T-helper 1 cell treated with Interleukin-12 subunit alpha and Interleukin-12 subunit beta and Interleukin-4 antibody, amounts not matched to agents 30 μg/mL and 1 μg/mL, for 36 hours (primary cell): ENCODE measurements at regions not wholly inside any gene's neighbourhood (a gene's known extent, or its start where the extent isn't known, plus 50 kb on each side); places are given as distances from the start of the nearest gene placed in this dataset.

Experiments
- H3K27ac Mint-ChIP-seq: one replicate; pipeline ENCODE4 v1.8.0; 2021; ENCODE audit warnings: mild to moderate bottlenecking, mixed read lengths
- H3K27me3 Mint-ChIP-seq: one replicate; pipeline ENCODE4 v1.8.0; 2021; ENCODE audit warnings: low read depth, mixed read lengths
- H3K36me3 Mint-ChIP-seq: one replicate; pipeline ENCODE4 v1.8.0; 2021; ENCODE audit warnings: low read depth, mixed read lengths
- H3K4me1 Mint-ChIP-seq: one replicate; pipeline ENCODE4 v1.8.0; 2021; ENCODE audit warnings: low read depth, mixed read lengths
- H3K4me3 Mint-ChIP-seq: one replicate; pipeline ENCODE4 v1.8.0; 2021; ENCODE audit warnings: mild to moderate bottlenecking, moderate library complexity, mixed read lengths
- H3K9me3 Mint-ChIP-seq: one replicate; pipeline ENCODE4 v1.8.0; 2021; ENCODE audit warnings: mixed read lengths

- Mint-ChIP-seq H3K4me3 (no peak overlapping the region), H3K36me3 (peaks cover 3% of the 10 kb centered on the region), H3K27me3 (no peaks in the 10 kb centered on the region), H3K4me1 (peaks cover 21% of the 10 kb centered on the region), H3K27ac (no peak overlapping the region), H3K9me3 (peaks cover 13% of the 10 kb centered on the region)
Measured at GRCh38 chr2:30310371-30310770, 79.0 kb downstream of the LBH start.

DNA sequence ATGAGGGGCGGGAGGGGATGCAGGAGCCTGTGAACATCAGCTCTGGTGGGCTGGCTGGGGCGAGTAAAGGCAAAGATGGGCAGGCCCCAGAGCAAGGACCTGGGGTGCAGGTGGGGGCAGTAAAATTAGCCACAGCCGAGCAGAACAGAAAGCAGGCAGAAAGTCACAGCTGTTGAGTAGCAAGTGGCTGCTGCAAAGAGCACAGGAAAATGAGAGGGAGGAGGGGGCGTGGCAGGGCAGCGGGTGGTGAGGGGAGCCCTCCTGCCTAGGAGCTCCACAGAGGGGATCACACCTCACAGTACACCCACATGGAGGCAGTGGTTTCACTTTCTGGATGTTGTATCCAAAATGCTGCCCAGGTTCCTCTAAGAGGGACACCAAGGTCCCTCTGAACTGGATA lies 79.6 kb downstream of the LBH start:
- H3K27ac Mint-ChIP-seq = no peak overlapping the region

DNA sequence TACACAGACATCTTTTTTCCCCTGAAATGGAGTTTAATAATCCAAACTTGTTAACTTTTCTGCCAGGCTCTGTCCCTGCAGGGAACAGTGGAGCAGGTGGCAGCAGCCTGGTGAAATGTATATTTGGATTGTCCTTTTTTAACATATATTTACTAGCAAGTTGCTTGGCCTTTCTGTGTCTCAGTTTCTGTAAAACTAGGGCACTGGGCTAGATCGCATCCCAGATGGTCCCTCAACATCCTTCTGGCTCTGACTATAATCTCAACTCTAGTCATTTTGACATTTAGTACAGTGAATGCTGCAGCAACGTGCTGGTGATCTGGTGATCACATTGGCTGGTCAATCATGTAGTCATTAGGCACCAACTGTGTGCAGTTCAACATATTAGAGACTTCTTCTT lies 80.4 kb downstream of the LBH start:
- H3K4me1 Mint-ChIP-seq = peaks cover 33% of the 10 kb centered on the region

More for the DNA sequence above, 79.6 kb downstream of the LBH start:
- Mint-ChIP-seq H3K36me3 (peaks cover 3% of the 10 kb centered on the region), H3K27me3 (no peaks in the 10 kb centered on the region), H3K4me3 (no peak overlapping the region), H3K9me3 (peaks cover 13% of the 10 kb centered on the region), H3K4me1 (peaks cover 27% of the 10 kb centered on the region)

GRCh38 chr2:30312916-30313315 lies 81.6 kb downstream of the LBH start:
- H3K9me3 Mint-ChIP-seq = peaks cover 9% of the 10 kb centered on the region
- peaks cover 3% of the 10 kb centered on the region for H3K36me3 Mint-ChIP-seq
- no peak overlapping the region for H3K27ac Mint-ChIP-seq
- no peaks in the 10 kb centered on the region for H3K27me3 Mint-ChIP-seq
- no peak overlapping the region for H3K4me3 Mint-ChIP-seq
- H3K4me1 Mint-ChIP-seq = peaks cover 35% of the 10 kb centered on the region

More for the DNA sequence above, 80.4 kb downstream of the LBH start:
- Mint-ChIP-seq H3K9me3 (peaks cover 11% of the 10 kb centered on the region), H3K27ac (no peak overlapping the region), H3K27me3 (no peaks in the 10 kb centered on the region), H3K4me3 (no peak overlapping the region), H3K36me3 (peaks cover 3% of the 10 kb centered on the region)

DNA sequence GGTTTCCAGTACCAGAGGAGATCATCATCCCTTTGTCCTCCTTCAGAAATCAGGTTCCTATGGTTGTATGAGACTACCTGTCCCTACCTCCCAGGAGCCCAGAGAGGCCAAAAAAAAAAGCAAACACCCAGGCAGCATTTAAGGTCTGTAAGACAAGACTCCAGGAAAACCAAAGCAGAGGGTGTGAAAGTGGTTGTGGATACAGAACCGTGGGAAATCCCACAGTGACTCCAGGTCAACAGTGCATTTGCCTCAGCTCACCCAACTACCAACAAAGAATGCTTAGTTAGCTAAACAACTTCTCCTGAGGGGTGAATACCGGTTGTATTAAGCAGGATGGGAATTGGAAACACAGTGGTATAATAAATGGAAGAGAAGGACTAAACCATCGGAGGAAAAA lies 83.6 kb downstream of the LBH start:
- Mint-ChIP-seq H3K27me3 (no peaks in the 10 kb centered on the region), H3K4me1 (peaks cover 35% of the 10 kb centered on the region), H3K9me3 (peaks cover 21% of the 10 kb centered on the region), H3K36me3 (peaks cover 5% of the 10 kb centered on the region), H3K27ac (peak overlapping the region; percentile 21), H3K4me3 (no peak overlapping the region)

- H3K9me3 Mint-ChIP-seq = peaks cover 21% of the 10 kb centered on the region
- H3K27me3 Mint-ChIP-seq = no peaks in the 10 kb centered on the region
- H3K4me3 Mint-ChIP-seq = peak overlapping the region; percentile 64
- peak overlapping the region; percentile 90 for H3K27ac Mint-ChIP-seq
- H3K36me3 Mint-ChIP-seq = peaks cover 5% of the 10 kb centered on the region
- peaks cover 34% of the 10 kb centered on the region for H3K4me1 Mint-ChIP-seq
Measured at GRCh38 chr2:30315391-30316063, 84.2 kb downstream of the LBH start.

DNA sequence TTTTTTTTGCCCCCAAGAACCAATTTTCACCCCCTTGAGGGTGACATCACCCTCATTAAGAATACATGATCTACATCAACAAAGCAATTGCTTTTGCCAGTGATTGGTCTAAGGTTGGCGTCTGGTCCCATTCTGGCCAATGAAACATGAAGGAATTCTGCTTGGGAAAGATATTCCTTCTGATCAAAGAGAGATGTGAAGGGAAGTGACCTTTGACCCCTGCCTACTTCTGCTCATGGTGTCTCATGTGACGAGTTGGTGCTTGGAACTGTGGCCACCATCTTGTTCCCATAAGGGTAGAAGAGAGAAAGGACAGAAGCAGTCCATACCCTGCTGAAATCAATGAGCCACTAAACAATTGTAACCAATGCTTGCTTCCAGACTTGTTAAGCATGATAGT lies 85.1 kb downstream of the LBH start:
- peaks cover 5% of the 10 kb centered on the region for H3K36me3 Mint-ChIP-seq
- H3K9me3 Mint-ChIP-seq = peaks cover 21% of the 10 kb centered on the region
- peaks cover 28% of the 10 kb centered on the region for H3K4me1 Mint-ChIP-seq
- H3K27me3 Mint-ChIP-seq = no peaks in the 10 kb centered on the region
- H3K27ac Mint-ChIP-seq = peak overlapping the region; percentile 6
- no peak overlapping the region for H3K4me3 Mint-ChIP-seq

- H3K4me1 Mint-ChIP-seq = peaks cover 23% of the 10 kb centered on the region
- H3K36me3 Mint-ChIP-seq = peaks cover 5% of the 10 kb centered on the region
- no peaks in the 10 kb centered on the region for H3K27me3 Mint-ChIP-seq
- H3K4me3 Mint-ChIP-seq = no peak overlapping the region
- no peak overlapping the region for H3K27ac Mint-ChIP-seq
- peaks cover 21% of the 10 kb centered on the region for H3K9me3 Mint-ChIP-seq
Measured at GRCh38 chr2:30318987-30319782, 87.9 kb downstream of the LBH start.

- H3K36me3 Mint-ChIP-seq = peaks cover 2% of the 10 kb centered on the region
- no peak overlapping the region for H3K4me3 Mint-ChIP-seq
- no peaks in the 10 kb centered on the region for H3K27me3 Mint-ChIP-seq
- H3K4me1 Mint-ChIP-seq = peaks cover 8% of the 10 kb centered on the region
- H3K9me3 Mint-ChIP-seq = peaks cover 12% of the 10 kb centered on the region
- H3K27ac Mint-ChIP-seq = no peak overlapping the region
Measured at GRCh38 chr2:30321466-30321865, 90.1 kb downstream of the LBH start.

GRCh38 chr2:30323499-30323898 lies 92.2 kb downstream of the LBH start:
- Mint-ChIP-seq H3K4me3 (no peak overlapping the region), H3K27ac (no peak overlapping the region), H3K4me1 (peaks cover 5% of the 10 kb centered on the region), H3K27me3 (no peaks in the 10 kb centered on the region), H3K36me3 (peaks cover 2% of the 10 kb centered on the region), H3K9me3 (peaks cover 12% of the 10 kb centered on the region)

DNA sequence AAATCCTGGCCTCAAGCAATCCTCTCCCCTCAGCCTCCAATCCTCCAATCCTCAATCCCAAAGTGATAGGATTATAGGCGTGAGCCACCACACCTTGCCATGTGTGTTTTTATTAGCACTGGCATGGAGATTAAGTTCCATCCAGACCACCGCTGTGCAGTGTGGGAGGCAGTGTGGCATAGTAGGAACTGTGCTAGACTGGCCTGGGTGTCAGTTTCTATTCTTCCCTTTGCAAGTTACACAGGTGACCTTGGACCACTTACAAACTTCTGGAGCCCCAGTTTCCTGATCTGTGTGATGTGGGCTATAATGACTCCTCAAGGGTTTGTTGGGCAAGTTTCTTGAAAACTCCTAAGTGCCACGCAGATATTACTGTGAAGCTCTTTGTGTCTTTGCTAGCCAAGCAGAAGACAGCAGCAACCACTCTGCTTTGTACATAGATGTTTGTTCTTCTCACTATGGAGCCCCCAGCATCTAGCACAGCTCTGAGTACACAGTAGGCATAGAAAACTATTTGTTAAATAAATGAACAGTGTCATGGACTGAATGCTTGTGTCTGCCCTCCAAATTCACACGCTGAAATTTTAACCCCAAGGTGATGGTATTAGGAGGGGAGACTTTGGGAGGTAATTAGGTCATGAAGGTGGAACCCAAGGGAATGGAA lies 93.0 kb downstream of the LBH start:
- H3K36me3 Mint-ChIP-seq = no peaks in the 10 kb centered on the region
- H3K4me1 Mint-ChIP-seq = peaks cover 5% of the 10 kb centered on the region
- no peak overlapping the region for H3K4me3 Mint-ChIP-seq
- H3K9me3 Mint-ChIP-seq = peaks cover 6% of the 10 kb centered on the region
- no peaks in the 10 kb centered on the region for H3K27me3 Mint-ChIP-seq
- no peak overlapping the region for H3K27ac Mint-ChIP-seq

GRCh38 chr2:30325600-30326328 lies 94.4 kb downstream of the LBH start:
- H3K27me3 Mint-ChIP-seq = no peaks in the 10 kb centered on the region
- H3K4me3 Mint-ChIP-seq = no peak overlapping the region
- no peaks in the 10 kb centered on the region for H3K9me3 Mint-ChIP-seq
- H3K36me3 Mint-ChIP-seq = no peaks in the 10 kb centered on the region
- H3K27ac Mint-ChIP-seq = peak overlapping the region; percentile 23
- peaks cover 8% of the 10 kb centered on the region for H3K4me1 Mint-ChIP-seq

GRCh38 chr2:30326497-30326896 lies 95.2 kb downstream of the LBH start:
- H3K4me1 Mint-ChIP-seq = peaks cover 8% of the 10 kb centered on the region

GRCh38 chr2:30331038-30331437 lies 99.7 kb downstream of the LBH start:
- no peaks in the 10 kb centered on the region for H3K9me3 Mint-ChIP-seq
- peaks cover 43% of the 10 kb centered on the region for H3K4me1 Mint-ChIP-seq

More at GRCh38 chr2:30326497-30326896, 95.2 kb downstream of the LBH start:
- H3K36me3 Mint-ChIP-seq = no peaks in the 10 kb centered on the region
- no peak overlapping the region for H3K4me3 Mint-ChIP-seq
- no peaks in the 10 kb centered on the region for H3K27me3 Mint-ChIP-seq
- H3K9me3 Mint-ChIP-seq = no peaks in the 10 kb centered on the region
- H3K27ac Mint-ChIP-seq = no peak overlapping the region

More at GRCh38 chr2:30331038-30331437, 99.7 kb downstream of the LBH start:
- Mint-ChIP-seq H3K27ac (no peak overlapping the region), H3K4me3 (no peak overlapping the region), H3K27me3 (no peaks in the 10 kb centered on the region), H3K36me3 (no peaks in the 10 kb centered on the region)
